Skeletal muscle satellite cell (primary cell): ENCODE measurements at regions not wholly inside any gene's neighbourhood (a gene's known extent, or its start where the extent isn't known, plus 50 kb on each side); places are given as distances from the start of the nearest gene placed in this dataset.

Experiments used
- H3K27me3 ChIP-seq: 2 replicates; pipeline ENCODE4 v1.7.0; 2013; ENCODE audit warnings: low read length; ENCODE audit not compliant: control insufficient read depth, insufficient read depth
- H3K36me3 ChIP-seq: 2 replicates; pipeline ENCODE4 v1.7.0; 2013; ENCODE audit warnings: mild to moderate bottlenecking, control low read depth, low read length; ENCODE audit not compliant: insufficient read depth
- H3K4me1 ChIP-seq: 2 replicates; pipeline ENCODE4 v1.7.0; 2013; ENCODE audit warnings: low read length; ENCODE audit not compliant: control insufficient read depth, insufficient read depth
- H3K4me2 ChIP-seq: 2 replicates; pipeline ENCODE4 v1.7.0; 2013; ENCODE audit warnings: mild to moderate bottlenecking, low read length
- H3K4me3 ChIP-seq: 2 replicates; pipeline ENCODE4 v1.7.0; 2013; ENCODE audit warnings: low read length
- H3K9ac ChIP-seq: 2 replicates; pipeline ENCODE4 v1.7.0; 2013; ENCODE audit warnings: mild to moderate bottlenecking, low read depth, low read length, moderate library complexity
- H3K9me3 ChIP-seq: replicated peaks from 2 replicates; pipeline ENCODE4 v1.7.0; 2013; ENCODE audit warnings: mild to moderate bottlenecking, control low read depth, low read length

DNA sequence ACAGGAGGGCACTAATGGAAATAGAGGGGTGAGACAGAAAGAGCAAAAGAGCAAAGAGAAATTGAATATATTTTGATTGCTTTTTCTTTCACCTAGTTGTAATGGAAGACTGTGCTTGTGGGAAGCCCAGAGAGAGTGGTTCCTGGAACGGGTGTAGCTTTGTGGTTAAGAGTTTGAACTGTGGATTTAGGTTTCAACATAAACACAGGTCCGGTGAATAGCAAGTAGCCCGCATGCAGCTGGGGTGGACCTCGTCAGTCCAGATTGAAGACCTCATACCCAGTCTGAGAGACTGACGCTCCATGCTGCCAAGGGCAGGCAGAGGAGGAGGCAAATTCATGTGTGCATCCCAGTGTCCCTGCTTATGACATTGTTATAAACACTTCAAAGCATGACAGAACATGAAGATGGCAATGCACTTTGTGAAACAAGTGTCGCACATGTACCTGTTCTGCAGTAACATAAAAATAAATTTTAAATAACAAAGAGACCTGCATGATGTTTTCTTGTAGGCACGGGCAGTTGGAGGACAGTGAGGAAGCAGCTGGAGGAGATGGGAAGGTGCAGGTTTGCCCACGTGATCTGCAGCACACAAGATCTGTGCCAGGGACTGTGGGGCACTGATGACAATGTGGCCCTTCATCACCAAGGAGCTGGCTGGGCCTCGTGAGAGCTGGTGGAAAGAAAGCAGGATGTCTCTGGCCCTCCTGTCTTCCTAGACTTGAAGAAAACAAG lies 220.5 kb upstream of the SSTR4 start:
- H3K9me3 ChIP-seq, result no peaks in the 10 kb centered on the region
- peaks cover 6% of the 10 kb centered on the region for H3K27me3 ChIP-seq
- no peaks in the 10 kb centered on the region for H3K4me1 ChIP-seq
- H3K36me3 ChIP-seq, result no peaks in the 10 kb centered on the region
- H3K4me2 ChIP-seq, result no peak overlapping the region
- H3K9ac ChIP-seq, result no peak overlapping the region
- no peak overlapping the region for H3K4me3 ChIP-seq

DNA sequence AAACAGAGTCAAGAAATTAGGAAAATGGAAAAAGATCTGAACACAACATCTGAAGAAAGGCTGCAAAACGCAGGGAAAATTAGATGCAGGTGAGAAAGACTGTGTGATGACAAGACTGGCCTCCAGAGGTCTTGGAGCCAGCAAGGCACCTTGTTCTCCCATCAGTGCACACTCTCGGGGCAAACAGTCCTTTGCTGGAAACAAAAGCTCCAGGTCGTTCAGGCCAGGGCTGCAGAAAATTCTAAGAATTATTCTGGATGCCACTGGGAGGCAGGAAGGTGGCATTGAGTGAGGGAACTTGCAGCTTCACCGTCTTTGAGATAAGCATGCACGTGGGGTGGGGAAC lies 219.9 kb upstream of the SSTR4 start:
- Histone ChIP-seq H3K9me3 (no peaks in the 10 kb centered on the region), H3K4me1 (no peaks in the 10 kb centered on the region), H3K9ac (no peak overlapping the region), H3K27me3 (peaks cover 6% of the 10 kb centered on the region), H3K4me2 (no peak overlapping the region), H3K4me3 (no peak overlapping the region), H3K36me3 (no peaks in the 10 kb centered on the region)

DNA sequence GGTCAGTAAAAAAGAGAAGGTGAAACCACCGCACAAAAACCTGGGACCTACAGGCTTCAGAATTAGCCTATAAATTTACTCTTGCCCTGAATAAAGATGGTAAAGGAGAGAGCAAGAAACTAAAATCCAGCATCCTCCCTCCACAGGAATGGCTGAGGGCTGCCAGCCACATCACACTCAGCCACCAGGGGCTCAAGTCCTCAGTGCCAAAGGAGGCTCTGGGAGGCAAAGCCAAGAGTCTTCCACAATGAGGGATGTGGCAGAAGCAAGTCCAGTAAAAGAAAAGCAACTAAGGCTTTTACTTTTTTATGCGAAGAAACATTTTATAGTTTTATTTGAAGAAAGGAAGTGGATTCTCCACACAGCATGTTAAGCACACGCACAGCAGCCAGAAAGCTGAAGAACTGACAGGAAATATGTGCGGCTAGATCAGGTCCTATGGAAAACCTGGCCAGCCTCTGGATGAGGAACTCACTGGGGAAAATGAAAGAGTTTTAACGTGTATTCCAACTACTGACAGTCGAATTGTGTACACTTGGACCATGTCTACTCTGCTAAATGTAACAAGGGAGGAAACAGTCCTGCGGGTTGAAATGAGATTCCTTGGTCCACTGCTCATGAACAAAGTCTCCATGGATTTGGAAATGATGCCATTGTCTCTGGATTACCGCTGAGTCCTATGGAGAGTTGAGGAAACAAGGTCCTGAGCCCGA lies 219.4 kb upstream of the SSTR4 start:
- Histone ChIP-seq H3K36me3 (no peaks in the 10 kb centered on the region), H3K9ac (no peak overlapping the region), H3K4me3 (no peak overlapping the region), H3K9me3 (no peaks in the 10 kb centered on the region), H3K4me1 (no peaks in the 10 kb centered on the region), H3K27me3 (peaks cover 6% of the 10 kb centered on the region), H3K4me2 (no peak overlapping the region)

DNA sequence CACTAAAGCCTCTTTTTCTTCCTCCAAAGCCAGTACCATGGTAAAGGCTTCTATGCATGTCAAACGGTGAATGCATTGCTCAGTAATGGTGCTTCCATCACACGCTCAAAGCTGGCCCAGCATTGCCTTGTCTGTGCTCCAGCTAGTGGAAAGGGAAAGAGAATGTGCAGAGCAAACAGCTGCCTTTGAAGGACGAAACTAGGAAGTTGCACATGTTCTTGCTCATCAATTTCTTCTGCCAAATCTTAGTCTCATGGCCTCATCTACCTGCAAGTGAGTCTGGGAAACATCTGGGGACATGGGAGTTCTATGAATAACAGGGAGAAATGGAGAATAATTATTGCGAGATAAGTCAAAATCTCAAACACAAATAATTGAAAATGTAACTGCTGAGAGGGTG lies 216.5 kb upstream of the SSTR4 start:
- H3K9me3 ChIP-seq, result no peaks in the 10 kb centered on the region
- peaks cover 6% of the 10 kb centered on the region for H3K27me3 ChIP-seq
- H3K4me1 ChIP-seq, result no peaks in the 10 kb centered on the region
- no peaks in the 10 kb centered on the region for H3K36me3 ChIP-seq
- H3K4me2 ChIP-seq, result no peak overlapping the region
- no peak overlapping the region for H3K4me3 ChIP-seq
- no peak overlapping the region for H3K9ac ChIP-seq

DNA sequence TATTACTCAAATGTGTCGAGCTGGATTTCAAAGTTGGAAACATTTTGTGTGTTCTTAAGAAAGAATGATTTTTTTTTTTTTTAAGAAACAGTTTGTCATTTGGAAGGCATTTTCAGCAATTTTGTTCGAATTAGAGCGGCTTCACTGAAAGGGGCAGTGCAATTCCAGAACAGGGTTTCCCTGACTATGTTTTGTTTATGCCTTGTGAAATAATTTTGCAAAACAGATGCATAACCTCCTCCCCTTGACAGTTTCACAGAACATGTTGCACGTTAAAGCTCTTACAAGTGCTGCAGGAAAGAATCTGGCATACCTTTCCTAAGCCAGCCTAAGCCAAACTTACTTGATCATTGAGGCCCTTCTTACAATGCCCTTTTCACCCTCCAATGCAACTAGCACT lies 216.0 kb upstream of the SSTR4 start:
- Histone ChIP-seq H3K36me3 (no peaks in the 10 kb centered on the region), H3K9me3 (no peaks in the 10 kb centered on the region), H3K4me1 (no peaks in the 10 kb centered on the region)

DNA sequence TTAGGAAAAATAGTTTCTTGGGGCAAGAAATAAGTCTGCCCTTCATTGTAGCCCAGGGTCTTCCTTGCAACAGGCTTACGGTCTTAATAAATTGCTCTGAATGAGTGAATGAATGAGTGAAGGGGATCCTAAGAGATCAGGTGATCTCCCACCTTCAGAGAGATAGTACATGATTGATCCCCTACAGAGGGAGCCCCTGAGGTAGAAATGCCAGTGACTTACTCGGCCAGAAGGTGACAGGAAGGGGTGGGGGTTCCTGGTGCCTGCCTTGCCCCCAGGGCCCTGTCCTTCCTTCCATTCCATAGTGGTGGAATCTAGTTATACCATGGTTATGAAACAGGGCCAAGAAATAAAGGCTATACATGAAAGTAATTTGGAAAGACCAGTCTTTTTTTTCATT lies 215.3 kb upstream of the SSTR4 start:
- Histone ChIP-seq H3K9ac (no peak overlapping the region), H3K9me3 (no peaks in the 10 kb centered on the region)

More for the DNA sequence above, 216.0 kb upstream of the SSTR4 start:
- Histone ChIP-seq H3K4me2 (no peak overlapping the region), H3K9ac (no peak overlapping the region), H3K4me3 (no peak overlapping the region), H3K27me3 (peaks cover 6% of the 10 kb centered on the region)

DNA sequence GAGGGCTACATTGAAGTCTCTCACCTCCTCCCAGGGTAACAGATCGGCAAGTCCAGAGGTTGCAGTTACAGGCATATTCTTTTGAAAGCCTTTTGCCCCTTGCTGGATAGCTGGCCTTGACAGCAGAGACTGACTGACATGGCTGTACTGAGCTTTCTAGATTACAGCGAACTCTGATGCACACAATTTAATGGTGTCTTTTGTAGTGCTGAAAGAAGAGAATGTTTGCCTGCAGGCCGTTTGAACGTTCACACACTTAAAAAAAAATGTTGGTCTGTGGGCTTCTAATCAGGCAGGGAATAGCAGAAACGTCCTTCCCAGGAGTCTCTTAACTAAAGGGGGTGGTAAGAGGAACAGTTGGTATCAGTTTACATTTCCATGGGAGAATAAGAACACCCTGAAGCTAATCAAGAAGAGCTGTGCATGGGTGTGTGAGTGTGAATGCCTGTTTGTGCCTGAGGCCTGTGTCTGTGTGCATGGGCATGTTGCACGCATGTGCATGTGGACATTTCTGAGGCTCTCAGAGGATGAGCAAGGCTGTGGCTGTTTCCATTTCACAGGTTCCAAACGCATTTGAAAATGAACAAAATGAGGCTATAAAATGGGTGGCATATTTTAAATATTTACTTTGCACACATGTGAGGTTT lies 213.9 kb upstream of the SSTR4 start:
- H3K36me3 ChIP-seq, result no peaks in the 10 kb centered on the region
- no peak overlapping the region for H3K4me2 ChIP-seq
- H3K9ac ChIP-seq, result no peak overlapping the region
- no peaks in the 10 kb centered on the region for H3K4me1 ChIP-seq
- H3K27me3 ChIP-seq, result peaks cover 4% of the 10 kb centered on the region
- no peaks in the 10 kb centered on the region for H3K9me3 ChIP-seq
- no peak overlapping the region for H3K4me3 ChIP-seq

More for the DNA sequence above, 215.3 kb upstream of the SSTR4 start:
- Histone ChIP-seq H3K4me1 (no peaks in the 10 kb centered on the region), H3K4me3 (no peak overlapping the region), H3K4me2 (no peak overlapping the region), H3K36me3 (no peaks in the 10 kb centered on the region), H3K27me3 (peaks cover 6% of the 10 kb centered on the region)

DNA sequence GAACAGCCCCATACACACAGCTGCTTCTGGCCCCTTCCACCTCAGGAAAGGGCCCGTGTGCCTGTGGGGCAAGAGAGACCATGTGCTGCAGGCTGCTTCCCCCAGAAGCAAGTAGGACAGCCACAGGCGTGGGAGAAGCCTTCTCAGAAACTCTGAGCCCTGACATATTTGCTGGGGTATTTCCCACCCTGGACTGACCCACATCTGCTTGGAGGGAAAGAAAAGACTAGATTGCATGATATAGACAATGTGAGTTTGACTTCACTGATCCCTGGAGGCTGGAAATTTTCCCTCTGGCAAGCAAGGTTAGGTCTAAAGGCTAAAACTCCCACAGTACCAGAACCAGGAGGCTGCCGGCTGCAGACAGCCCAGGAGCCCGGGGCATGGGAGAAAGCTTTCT lies 213.3 kb upstream of the SSTR4 start:
- H3K4me1 ChIP-seq, result no peaks in the 10 kb centered on the region

DNA sequence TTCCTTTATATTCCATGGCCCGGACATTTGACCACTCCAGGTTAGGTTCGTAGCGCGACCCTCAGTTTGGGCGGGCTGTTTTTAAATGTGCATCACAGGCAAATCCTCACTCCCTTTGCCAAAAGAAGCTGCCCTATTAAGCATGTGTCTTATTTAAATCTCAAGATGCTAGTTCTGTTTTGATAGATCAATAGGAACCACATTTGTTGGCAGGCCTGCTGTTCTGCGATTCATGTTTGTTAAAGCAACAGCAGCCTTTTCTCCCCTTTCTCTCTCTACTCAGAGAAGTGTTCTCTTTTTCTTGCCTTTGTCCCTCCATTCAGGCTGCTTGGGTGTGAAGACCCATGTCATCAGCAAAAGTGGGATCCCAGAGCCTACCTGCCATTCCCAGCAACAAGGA lies 212.0 kb upstream of the SSTR4 start:
- no peaks in the 10 kb centered on the region for H3K9me3 ChIP-seq
- H3K9ac ChIP-seq, result no peak overlapping the region
- H3K36me3 ChIP-seq, result no peaks in the 10 kb centered on the region
- H3K4me3 ChIP-seq, result no peak overlapping the region
- H3K4me2 ChIP-seq, result no peak overlapping the region
- no peaks in the 10 kb centered on the region for H3K4me1 ChIP-seq
- H3K27me3 ChIP-seq, result peaks cover 4% of the 10 kb centered on the region

More for the DNA sequence above, 213.3 kb upstream of the SSTR4 start:
- H3K4me2 ChIP-seq, result no peak overlapping the region
- no peak overlapping the region for H3K4me3 ChIP-seq
- H3K9me3 ChIP-seq, result no peaks in the 10 kb centered on the region
- no peaks in the 10 kb centered on the region for H3K36me3 ChIP-seq
- H3K9ac ChIP-seq, result no peak overlapping the region
- peaks cover 4% of the 10 kb centered on the region for H3K27me3 ChIP-seq

DNA sequence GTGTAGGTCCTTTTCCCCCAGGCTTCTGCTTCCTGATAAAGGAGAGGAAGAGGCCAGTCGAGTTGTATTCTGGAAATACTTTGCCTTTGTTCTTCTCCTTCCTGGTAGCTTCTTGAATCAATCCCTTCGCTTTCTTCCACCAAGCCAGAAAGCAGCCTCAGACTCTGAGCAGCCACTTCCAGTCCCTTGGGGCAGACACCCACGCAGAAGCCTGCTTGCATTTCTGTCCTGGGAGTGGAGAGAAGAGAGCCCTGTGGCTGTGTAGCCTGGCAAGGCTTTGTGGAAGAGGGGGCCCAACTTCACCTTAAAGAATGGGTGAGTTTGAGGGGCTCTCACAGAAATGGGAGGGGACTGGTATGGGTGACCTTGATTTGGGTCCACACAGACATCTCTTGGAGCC lies 211.0 kb upstream of the SSTR4 start:
- H3K36me3 ChIP-seq, result no peaks in the 10 kb centered on the region
- no peaks in the 10 kb centered on the region for H3K27me3 ChIP-seq
- no peak overlapping the region for H3K9ac ChIP-seq
- no peak overlapping the region for H3K4me3 ChIP-seq
- H3K4me1 ChIP-seq, result no peaks in the 10 kb centered on the region
- H3K4me2 ChIP-seq, result no peak overlapping the region
- no peaks in the 10 kb centered on the region for H3K9me3 ChIP-seq

DNA sequence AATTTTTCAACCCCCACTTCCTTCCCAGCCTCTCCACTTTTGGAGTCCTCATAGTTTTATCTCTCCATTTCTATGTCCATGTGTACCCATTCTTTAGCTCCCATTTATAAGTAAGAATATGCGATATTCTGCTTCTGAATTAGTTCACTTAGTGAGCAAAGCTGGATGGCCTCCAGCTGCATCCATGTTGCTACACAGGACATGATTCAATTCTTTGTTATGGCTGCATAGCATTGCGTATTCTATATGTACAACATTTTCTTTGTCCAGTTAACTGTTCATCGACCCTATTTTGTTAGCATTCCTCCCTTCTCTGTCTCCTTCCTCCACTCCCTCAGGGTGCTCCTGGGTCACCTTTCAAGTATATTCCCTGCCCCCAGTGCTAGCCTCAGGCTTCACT lies 210.0 kb upstream of the SSTR4 start:
- H3K9ac ChIP-seq, result no peak overlapping the region
- H3K9me3 ChIP-seq, result no peaks in the 10 kb centered on the region
- no peaks in the 10 kb centered on the region for H3K4me1 ChIP-seq
- H3K4me2 ChIP-seq, result no peak overlapping the region
- no peak overlapping the region for H3K4me3 ChIP-seq
- no peaks in the 10 kb centered on the region for H3K36me3 ChIP-seq
- no peaks in the 10 kb centered on the region for H3K27me3 ChIP-seq
